ENCODE measurements at regions not wholly inside any gene's neighbourhood (a gene's known extent, or its start where the extent isn't known, plus 50 kb on each side); places are given as distances from the start of the nearest gene placed in this dataset.

DNA sequence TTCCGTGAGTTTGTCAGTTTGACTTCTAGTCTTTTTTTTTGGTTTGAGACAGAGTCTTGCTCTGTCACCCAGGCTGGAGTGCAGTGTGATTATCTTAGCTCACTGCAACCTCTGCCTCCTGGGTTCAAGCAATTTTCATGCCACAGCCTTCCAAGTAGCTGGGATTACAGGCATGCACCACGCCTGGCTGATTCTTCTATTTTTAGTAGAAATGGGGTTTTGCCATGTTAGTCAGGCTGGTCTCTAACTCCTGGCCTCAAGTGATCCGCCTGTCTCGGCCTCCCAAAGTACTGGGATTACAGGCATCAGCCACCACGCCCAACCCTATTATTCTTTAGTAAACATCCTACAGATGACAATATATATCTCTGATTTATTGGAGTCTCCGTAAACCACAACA is 506.5 kb downstream of the PREX1 start:
- ChIA-PET POLR2A (no interaction called here), CTCF (no interaction called here)
- no peak overlapping the region for H3K4me3 Mint-ChIP-seq

DNA sequence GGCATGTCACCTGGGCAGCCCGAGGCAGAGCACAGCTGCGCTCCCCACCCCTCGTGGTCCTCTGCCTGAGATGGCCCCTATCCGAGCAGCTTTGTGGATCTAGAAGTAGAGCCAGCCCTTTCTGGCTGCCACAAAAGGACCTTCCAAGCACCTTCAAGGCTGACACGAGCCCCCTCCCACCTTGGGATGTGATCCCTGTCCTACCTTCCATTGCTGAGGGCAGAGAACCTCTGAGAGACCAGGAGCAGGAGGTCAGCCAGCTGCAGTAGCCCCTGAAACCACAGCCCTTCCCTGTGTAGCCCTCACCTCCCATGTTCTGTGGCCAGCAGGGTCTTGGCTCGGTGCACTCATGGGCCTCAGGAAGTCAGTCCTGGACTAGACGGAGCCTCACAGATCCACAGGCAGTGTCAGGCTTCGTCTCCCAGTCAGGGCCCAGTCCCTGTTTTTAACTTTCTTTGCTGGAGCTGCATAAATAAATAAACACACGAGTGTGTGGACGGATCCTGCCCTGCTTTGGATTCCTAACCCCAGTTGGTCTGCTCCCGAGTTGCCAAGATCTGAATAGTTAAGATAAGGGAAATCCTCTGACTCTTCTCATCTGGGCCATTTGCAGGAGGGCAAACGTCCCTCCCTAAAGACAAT is 507.7 kb downstream of the PREX1 start:
- Mint-ChIP-seq H3K9me3 (no peaks in the 10 kb centered on the region), H3K27me3 (peaks cover 4 to 23% of the 10 kb centered on the region in 2 donors), H3K4me1 (no peaks in the 10 kb centered on the region), H3K27ac (no peak overlapping the region), H3K36me3 (no peaks in the 10 kb centered on the region), H3K4me3 (no peak overlapping the region)
- no peaks in the 10 kb centered on the region for H3K4me1 ChIP-seq (ENCODE audit: insufficient read depth, low read length)
- CTCF ChIA-PET: no interaction called here
- H3K4me3 ChIP-seq (ENCODE audit: low read length): no peak overlapping the region
- H3K9me3 ChIP-seq (ENCODE audit: low read length): no peaks in the 10 kb centered on the region
- POLR2A ChIA-PET: no interaction called here
- H3K36me3 ChIP-seq (ENCODE audit: insufficient read depth, low read length): no peaks in the 10 kb centered on the region
- no peak overlapping the region for H3K27ac ChIP-seq (ENCODE audit: low read depth, low read length)
- DNase-seq: no peak
- H3K27me3 ChIP-seq (ENCODE audit: insufficient read depth, low read length, poor library complexity, severe bottlenecking): no peaks in the 10 kb centered on the region

More for the DNA sequence above, 506.5 kb downstream of the PREX1 start:
- Histone ChIP-seq H3K4me3 (ENCODE audit: low read length) (no peak overlapping the region), H3K4me1 (ENCODE audit: insufficient read depth, low read length) (no peaks in the 10 kb centered on the region), H3K9me3 (ENCODE audit: low read length) (no peaks in the 10 kb centered on the region), H3K36me3 (ENCODE audit: insufficient read depth, low read length) (no peaks in the 10 kb centered on the region), H3K27ac (ENCODE audit: low read depth, low read length) (no peak overlapping the region), H3K27me3 (ENCODE audit: insufficient read depth, low read length, poor library complexity, severe bottlenecking) (no peaks in the 10 kb centered on the region)
- Mint-ChIP-seq H3K27me3 (peaks cover 3 to 31% of the 10 kb centered on the region in 2 donors), H3K27ac (peak overlapping the region in 1 of 8 donors; percentile 24), H3K36me3 (no peaks in the 10 kb centered on the region), H3K4me1 (no peaks in the 10 kb centered on the region), H3K9me3 (no peaks in the 10 kb centered on the region)
- DNase-seq: no peak

DNA sequence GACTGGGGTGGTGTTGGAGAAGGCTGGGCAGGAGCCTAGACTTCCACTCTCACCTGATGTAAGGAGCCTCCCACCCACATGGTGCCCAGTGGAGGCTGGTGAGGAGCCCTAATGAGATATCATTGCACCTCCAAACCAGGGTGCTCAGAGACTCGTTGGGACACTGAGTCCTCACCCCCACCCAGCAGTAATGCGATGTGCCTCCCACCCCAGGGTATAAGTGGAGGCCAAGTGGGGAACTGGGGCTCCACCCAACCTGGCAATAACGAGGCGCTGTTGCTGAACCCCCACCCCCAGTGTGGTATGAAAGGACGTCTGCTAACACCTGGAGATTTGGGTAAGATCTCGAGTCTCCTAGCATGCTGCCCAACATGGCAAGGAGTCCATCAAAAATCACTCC is 510.2 kb downstream of the PREX1 start:
- POLR2A ChIA-PET: no interaction called here
- Histone ChIP-seq H3K36me3 (ENCODE audit: insufficient read depth, low read length) (no peaks in the 10 kb centered on the region), H3K27me3 (ENCODE audit: insufficient read depth, low read length, poor library complexity, severe bottlenecking) (no peaks in the 10 kb centered on the region), H3K9me3 (ENCODE audit: low read length) (no peaks in the 10 kb centered on the region), H3K4me1 (ENCODE audit: insufficient read depth, low read length) (no peaks in the 10 kb centered on the region), H3K4me3 (ENCODE audit: low read length) (no peak overlapping the region), H3K27ac (ENCODE audit: low read depth, low read length) (no peak overlapping the region)
- Mint-ChIP-seq H3K4me1 (no peaks in the 10 kb centered on the region), H3K27me3 (peaks cover 8 to 15% of the 10 kb centered on the region in 2 donors), H3K27ac (no peak overlapping the region), H3K4me3 (no peak overlapping the region), H3K36me3 (no peaks in the 10 kb centered on the region), H3K9me3 (no peaks in the 10 kb centered on the region)
- DNase-seq: no peak
- CTCF ChIA-PET: no interaction called here

DNA sequence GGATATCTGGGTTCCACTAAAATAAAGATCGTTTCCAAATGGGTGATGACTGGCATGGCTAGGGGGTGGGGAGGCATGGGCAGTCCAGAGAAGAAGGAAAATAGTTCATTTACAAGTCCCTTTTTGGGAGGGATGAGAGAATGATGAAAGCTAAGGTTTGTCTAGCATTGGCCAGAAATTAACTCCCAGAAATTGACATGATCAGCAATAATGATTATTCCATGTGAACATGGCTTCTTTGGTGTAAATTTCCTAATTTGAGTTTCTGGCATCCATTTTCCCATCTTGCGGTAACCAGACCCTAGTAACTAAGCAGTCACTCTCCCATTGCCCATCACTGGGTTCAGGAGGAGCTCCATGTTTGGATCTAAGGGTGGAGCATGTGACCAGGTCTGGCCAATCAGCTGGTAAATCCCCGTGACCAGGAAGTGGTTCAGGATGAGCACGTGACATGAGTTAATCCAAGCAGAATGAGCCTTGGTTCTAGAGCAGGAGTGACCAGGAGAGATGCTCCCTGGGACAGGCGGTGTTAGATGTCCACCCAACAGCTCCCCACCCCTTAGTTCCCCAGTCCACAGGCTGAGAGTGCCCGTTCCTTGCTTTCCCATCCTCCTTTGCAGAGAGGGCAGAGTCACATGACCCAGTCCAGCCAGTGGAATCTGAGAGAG is 512.7 kb downstream of the PREX1 start:
- H3K27ac ChIP-seq (ENCODE audit: low read depth, low read length): no peak overlapping the region
- no peaks in the 10 kb centered on the region for H3K27me3 ChIP-seq (ENCODE audit: insufficient read depth, low read length, poor library complexity, severe bottlenecking)
- Mint-ChIP-seq H3K4me3 (no peak overlapping the region), H3K9me3 (no peaks in the 10 kb centered on the region), H3K27ac (no peak overlapping the region), H3K36me3 (no peaks in the 10 kb centered on the region), H3K27me3 (peaks cover 11 to 18% of the 10 kb centered on the region in 2 donors), H3K4me1 (no peaks in the 10 kb centered on the region)
- CTCF ChIA-PET: no interaction called here
- no peaks in the 10 kb centered on the region for H3K9me3 ChIP-seq (ENCODE audit: low read length)
- no peaks in the 10 kb centered on the region for H3K4me1 ChIP-seq (ENCODE audit: insufficient read depth, low read length)
- no peak for DNase-seq
- POLR2A ChIA-PET: no interaction called here
- no peak overlapping the region for H3K4me3 ChIP-seq (ENCODE audit: low read length)
- no peaks in the 10 kb centered on the region for H3K36me3 ChIP-seq (ENCODE audit: insufficient read depth, low read length)

DNA sequence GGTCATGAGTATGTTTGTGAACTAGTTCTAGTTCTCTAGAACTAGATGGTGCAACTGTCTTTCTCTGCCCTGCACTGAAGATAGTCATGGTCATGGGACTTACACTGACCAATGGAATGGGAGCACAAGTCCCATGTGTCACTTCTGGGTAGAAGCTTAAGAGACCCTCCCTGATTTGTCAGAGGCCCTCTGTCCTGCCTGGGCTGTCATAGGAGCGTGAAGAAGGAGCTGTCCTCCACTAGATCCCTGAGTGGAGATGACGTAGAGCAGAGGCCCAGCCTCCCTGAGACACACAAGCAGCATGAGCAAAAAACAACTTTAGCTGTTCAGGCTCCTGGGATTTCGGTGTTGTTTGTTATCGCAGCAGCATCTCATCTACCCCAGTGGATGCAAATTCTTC is 514.5 kb downstream of the PREX1 start:
- CTCF ChIA-PET: no interaction called here

DNA sequence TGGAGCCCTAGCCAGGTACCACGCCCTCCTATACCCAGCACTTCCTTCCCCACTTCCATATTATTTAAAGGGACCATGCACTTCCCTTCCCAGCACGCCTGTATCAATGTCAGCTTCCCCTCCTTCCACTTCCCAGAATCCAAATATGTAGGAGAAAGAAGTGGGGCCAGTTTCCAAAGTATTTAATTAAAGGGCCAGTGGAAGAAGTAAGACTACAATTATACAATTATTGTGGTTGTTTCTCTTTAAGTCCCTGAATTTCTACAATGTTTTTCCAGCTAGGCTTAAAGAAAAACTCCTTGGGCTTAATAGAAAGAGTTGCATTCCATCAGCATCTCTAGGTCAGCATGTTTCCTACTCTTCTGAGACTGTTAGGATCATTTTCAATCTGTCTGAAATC is 515.8 kb downstream of the PREX1 start:
- no peaks in the 10 kb centered on the region for H3K27me3 ChIP-seq (ENCODE audit: insufficient read depth, low read length, poor library complexity, severe bottlenecking)
- CTCF ChIA-PET: no interaction called here

More for the DNA sequence above, 514.5 kb downstream of the PREX1 start:
- Histone ChIP-seq H3K27ac (ENCODE audit: low read depth, low read length) (no peak overlapping the region), H3K4me3 (ENCODE audit: low read length) (no peak overlapping the region), H3K36me3 (ENCODE audit: insufficient read depth, low read length) (no peaks in the 10 kb centered on the region), H3K4me1 (ENCODE audit: insufficient read depth, low read length) (no peaks in the 10 kb centered on the region), H3K27me3 (ENCODE audit: insufficient read depth, low read length, poor library complexity, severe bottlenecking) (no peaks in the 10 kb centered on the region), H3K9me3 (ENCODE audit: low read length) (no peaks in the 10 kb centered on the region)
- Mint-ChIP-seq H3K4me3 (no peak overlapping the region), H3K27ac (no peak overlapping the region), H3K36me3 (no peaks in the 10 kb centered on the region), H3K4me1 (no peaks in the 10 kb centered on the region), H3K9me3 (no peaks in the 10 kb centered on the region), H3K27me3 (peaks cover 11 to 32% of the 10 kb centered on the region in 2 donors)
- POLR2A ChIA-PET: no interaction called here
- no peak for DNase-seq

GRCh38 chr20:48310305-48310704 is 517.5 kb downstream of the PREX1 start:
- CTCF ChIA-PET: no interaction called here
- Mint-ChIP-seq H3K36me3 (no peaks in the 10 kb centered on the region), H3K27ac (no peak overlapping the region), H3K27me3 (peaks cover 8 to 26% of the 10 kb centered on the region in 2 donors), H3K4me1 (no peaks in the 10 kb centered on the region), H3K9me3 (no peaks in the 10 kb centered on the region), H3K4me3 (no peak overlapping the region)
- POLR2A ChIA-PET: no interaction called here
- Histone ChIP-seq H3K36me3 (ENCODE audit: insufficient read depth, low read length) (no peaks in the 10 kb centered on the region), H3K27me3 (ENCODE audit: insufficient read depth, low read length, poor library complexity, severe bottlenecking) (no peaks in the 10 kb centered on the region), H3K4me1 (ENCODE audit: insufficient read depth, low read length) (no peaks in the 10 kb centered on the region), H3K27ac (ENCODE audit: low read depth, low read length) (no peak overlapping the region), H3K4me3 (ENCODE audit: low read length) (no peak overlapping the region), H3K9me3 (ENCODE audit: low read length) (no peaks in the 10 kb centered on the region)
- DNase-seq: no peak

More for the DNA sequence above, 515.8 kb downstream of the PREX1 start:
- Mint-ChIP-seq H3K4me1 (no peaks in the 10 kb centered on the region), H3K27me3 (peaks cover 8 to 31% of the 10 kb centered on the region in 2 donors), H3K27ac (no peak overlapping the region), H3K9me3 (no peaks in the 10 kb centered on the region), H3K36me3 (no peaks in the 10 kb centered on the region), H3K4me3 (no peak overlapping the region)
- Histone ChIP-seq H3K4me1 (ENCODE audit: insufficient read depth, low read length) (no peaks in the 10 kb centered on the region), H3K9me3 (ENCODE audit: low read length) (no peaks in the 10 kb centered on the region), H3K4me3 (ENCODE audit: low read length) (no peak overlapping the region), H3K36me3 (ENCODE audit: insufficient read depth, low read length) (no peaks in the 10 kb centered on the region), H3K27ac (ENCODE audit: low read depth, low read length) (no peak overlapping the region)
- POLR2A ChIA-PET: no interaction called here
- DNase-seq: no peak

- no peaks in the 10 kb centered on the region for H3K9me3 Mint-ChIP-seq
- DNase-seq: no peak
- no peaks in the 10 kb centered on the region for H3K36me3 Mint-ChIP-seq
- Histone ChIP-seq H3K27me3 (ENCODE audit: insufficient read depth, low read length, poor library complexity, severe bottlenecking) (no peaks in the 10 kb centered on the region), H3K4me3 (ENCODE audit: low read length) (no peak overlapping the region), H3K36me3 (ENCODE audit: insufficient read depth, low read length) (no peaks in the 10 kb centered on the region), H3K4me1 (ENCODE audit: insufficient read depth, low read length) (no peaks in the 10 kb centered on the region), H3K9me3 (ENCODE audit: low read length) (no peaks in the 10 kb centered on the region), H3K27ac (ENCODE audit: low read depth, low read length) (no peak overlapping the region)
- ChIA-PET CTCF (no interaction called here), POLR2A (no interaction called here)
- no peak overlapping the region for H3K27ac Mint-ChIP-seq
- peaks cover 2 to 26% of the 10 kb centered on the region in 2 donors for H3K27me3 Mint-ChIP-seq
- peak overlapping the region in 1 of 7 donors; percentile 65 for H3K4me3 Mint-ChIP-seq
- no peaks in the 10 kb centered on the region for H3K4me1 Mint-ChIP-seq
Measured at GRCh38 chr20:48309293-48309692, 518.5 kb downstream of the PREX1 start.
